ENCODE measurements at regions not wholly inside any gene's neighbourhood (a gene's known extent, or its start where the extent isn't known, plus 50 kb on each side); places are given as distances from the start of the nearest gene placed in this dataset.

GRCh38 chrX:106436691-106437090, 175.1 kb upstream of the RADX start:
- TF ChIP-seq CTCF (IDR thresholded peaks at IDR 0.05) (no peak), POLR2A (IDR thresholded peaks at IDR 0.05) (no peak)
